Lung (tissue), 11 donors: ENCODE measurements at regions not wholly inside any gene's neighbourhood (a gene's known extent, or its start where the extent isn't known, plus 50 kb on each side); places are given as distances from the start of the nearest gene placed in this dataset.
A peak's percentile ranks its signal among the peaks of the same experiment; 100 is the strongest.

Experiments used
- ATAC-seq: fragments of 200-7000 bp; cut with Tn5 transposase; one replicate; pipeline ENCODE4 v1.9.1; 2020; ENCODE audit warnings: moderate number of reproducible peaks; ENCODE audit not compliant: insufficient read depth, low FRiP score
- DNase-seq, 3 donors: peaks; one replicate each; pipeline ENCODE4 v3.0.0-alpha.2; 2013 to 2017
- H3K27ac ChIP-seq, 2 donors: one replicate each; pipeline ENCODE4 v1.5.1; 2013; ENCODE audit warnings: mild to moderate bottlenecking in 2 of 2, moderate library complexity in 2 of 2, control low read depth in 1 of 2, inconsistent platforms in 1 of 2, low read depth in 1 of 2, low read length in 1 of 2
- H3K27me3 ChIP-seq, 3 donors: one replicate each; pipeline ENCODE4 v1.5.1; 2013; ENCODE audit warnings: low read length in 2 of 3; ENCODE audit not compliant: control insufficient read depth in 3 of 3, insufficient read depth in 3 of 3
- H3K36me3 ChIP-seq, 4 donors: one replicate each; pipeline ENCODE4 v1.5.1; 2013; ENCODE audit warnings: low read length in 4 of 4, mild to moderate bottlenecking in 1 of 4, moderate library complexity in 1 of 4; ENCODE audit not compliant: control insufficient read depth in 4 of 4, insufficient read depth in 4 of 4
- H3K4me1 ChIP-seq, 5 donors: one replicate each; pipeline ENCODE4 v1.5.1; 2013; ENCODE audit warnings: low read length in 5 of 5, mild to moderate bottlenecking in 2 of 5, moderate library complexity in 1 of 5; ENCODE audit not compliant: control insufficient read depth in 5 of 5, insufficient read depth in 5 of 5
- H3K4me3 ChIP-seq: one replicate; pipeline ENCODE4 v1.5.1; 2013; ENCODE audit warnings: mild to moderate bottlenecking, control low read depth, moderate library complexity
- H3K9ac ChIP-seq, 2 donors: one replicate each; pipeline ENCODE4 v1.5.1; 2013; ENCODE audit warnings: low read length in 2 of 2, control low read depth in 1 of 2; ENCODE audit not compliant: insufficient read depth in 1 of 2
- H3K9me3 ChIP-seq, 4 donors: one replicate each; pipeline ENCODE4 v1.5.1; 2013; ENCODE audit warnings: low read length in 3 of 4, mild to moderate bottlenecking in 1 of 4, moderate library complexity in 1 of 4; ENCODE audit not compliant: control insufficient read depth in 4 of 4, insufficient read depth in 3 of 4
- WGBS, 2 donors: extraction: QIAGEN DNeasy Blood & Tissue Kit; methylation state at CpG; one replicate each; pipeline ENCODE4 v1.1.7; 2013; 5-methylcytosine and 5-hydroxymethylcytosine counted together
- TF ChIP-seq, protein P1 (sequence below): IDR thresholded peaks from 2 replicates; pipeline ENCODE4 v1.5.1; 2012; ENCODE audit warnings: mild to moderate bottlenecking; ENCODE audit errors: control extremely low read depth, extremely low read depth
- donor health status: control.
- donor health status: control.
- donor health status: Bipolar disorder and iron deficiency.
- donor health status: healthy.
- donor health status: DM: yes; HTN: yes; CAD: no.

GRCh38 chr12:25689996-25690501, 137.0 kb upstream of the LMNTD1 start:
- no peaks in the 10 kb centered on the region for H3K27me3 ChIP-seq
- 64 to 75% methylated on average over 5 of the region's 5 CpGs for WGBS, 2 donors
- H3K4me1 ChIP-seq, result peaks cover 0 to 6% (median 1%) of the 10 kb centered on the region in 5 donors
- peak; percentile 17 to 37 (median 20) for DNase-seq
- TF ChIP-seq, protein P1, sequence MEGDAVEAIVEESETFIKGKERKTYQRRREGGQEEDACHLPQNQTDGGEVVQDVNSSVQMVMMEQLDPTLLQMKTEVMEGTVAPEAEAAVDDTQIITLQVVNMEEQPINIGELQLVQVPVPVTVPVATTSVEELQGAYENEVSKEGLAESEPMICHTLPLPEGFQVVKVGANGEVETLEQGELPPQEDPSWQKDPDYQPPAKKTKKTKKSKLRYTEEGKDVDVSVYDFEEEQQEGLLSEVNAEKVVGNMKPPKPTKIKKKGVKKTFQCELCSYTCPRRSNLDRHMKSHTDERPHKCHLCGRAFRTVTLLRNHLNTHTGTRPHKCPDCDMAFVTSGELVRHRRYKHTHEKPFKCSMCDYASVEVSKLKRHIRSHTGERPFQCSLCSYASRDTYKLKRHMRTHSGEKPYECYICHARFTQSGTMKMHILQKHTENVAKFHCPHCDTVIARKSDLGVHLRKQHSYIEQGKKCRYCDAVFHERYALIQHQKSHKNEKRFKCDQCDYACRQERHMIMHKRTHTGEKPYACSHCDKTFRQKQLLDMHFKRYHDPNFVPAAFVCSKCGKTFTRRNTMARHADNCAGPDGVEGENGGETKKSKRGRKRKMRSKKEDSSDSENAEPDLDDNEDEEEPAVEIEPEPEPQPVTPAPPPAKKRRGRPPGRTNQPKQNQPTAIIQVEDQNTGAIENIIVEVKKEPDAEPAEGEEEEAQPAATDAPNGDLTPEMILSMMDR, result no peak
- peaks cover 0 to 4% (median 1%) of the 10 kb centered on the region in 4 donors for H3K9me3 ChIP-seq
- no peak overlapping the region for H3K27ac ChIP-seq
- H3K4me3 ChIP-seq, result no peak overlapping the region
- no peaks in the 10 kb centered on the region for H3K36me3 ChIP-seq
- ATAC-seq, result no peak
- no peak overlapping the region for H3K9ac ChIP-seq

DNA sequence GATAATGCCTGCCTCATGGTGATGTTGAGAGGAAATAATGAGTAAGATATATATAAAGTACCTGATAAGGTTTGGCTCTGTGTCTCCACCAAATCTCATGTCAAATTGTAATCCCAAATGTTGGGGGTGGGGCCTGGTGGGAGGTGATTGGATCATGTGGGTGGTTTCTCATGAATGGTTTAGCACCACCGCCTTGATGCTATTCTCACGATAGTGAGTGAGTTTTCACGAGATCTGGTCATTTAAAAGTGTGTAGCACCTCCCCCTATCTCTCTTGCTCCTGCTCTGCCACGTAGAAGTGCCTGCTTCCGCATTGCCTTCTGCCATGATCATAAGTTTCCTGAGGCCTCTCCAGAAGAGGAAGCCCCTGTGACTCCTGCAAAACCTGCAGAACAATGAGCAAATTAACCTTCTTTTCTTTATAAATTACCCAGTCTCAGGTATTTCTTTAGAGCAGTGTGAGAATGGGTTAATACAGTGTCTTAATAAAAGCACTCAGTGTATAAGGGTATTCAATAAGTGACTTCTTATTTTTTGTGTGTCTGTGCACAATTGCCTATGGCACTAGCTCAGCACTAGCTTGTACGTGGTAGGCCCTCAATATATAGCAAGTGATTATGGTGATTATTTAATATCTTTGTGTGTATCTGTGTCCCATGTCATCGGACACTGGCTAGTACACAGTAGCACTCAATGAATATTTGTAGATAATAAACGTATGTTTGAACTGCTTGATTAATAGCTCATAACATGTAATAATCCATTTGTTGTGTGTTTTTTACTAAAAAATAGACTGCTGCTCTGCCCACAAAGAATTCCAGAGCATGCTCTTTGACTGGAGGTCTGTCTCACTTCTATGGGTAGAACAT, 138.1 kb upstream of the LMNTD1 start:
- Histone ChIP-seq H3K27ac (no peak overlapping the region), H3K4me1 (peaks cover 0 to 11% (median 3%) of the 10 kb centered on the region in 5 donors), H3K27me3 (no peaks in the 10 kb centered on the region), H3K36me3 (no peaks in the 10 kb centered on the region), H3K9me3 (peaks cover 0 to 3% (median 1%) of the 10 kb centered on the region in 4 donors), H3K4me3 (no peak overlapping the region), H3K9ac (no peak overlapping the region)
- DNase-seq, result no peak
- whole genome bisulfite sequencing, 2 donors, result 61 to 82% methylated on average over 8 of the region's 8 CpGs
- TF ChIP-seq, protein P1, result no peak
- ATAC-seq, result no peak

DNA sequence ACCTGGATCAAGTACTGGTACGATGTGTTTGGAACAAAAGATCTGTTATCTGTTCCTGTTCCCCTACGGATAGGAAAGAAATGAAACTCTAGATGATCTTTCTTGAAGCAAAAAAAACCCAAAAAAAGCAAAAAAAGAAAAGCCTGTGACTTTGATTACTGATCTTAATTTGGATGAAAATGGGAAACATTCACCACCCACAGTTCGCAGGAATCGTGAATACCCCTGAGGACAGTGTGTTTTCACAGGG, 138.7 kb upstream of the LMNTD1 start:
- 81 to 88% methylated on average over 4 of the region's 4 CpGs for WGBS, 2 donors

More for the DNA sequence above, 138.7 kb upstream of the LMNTD1 start:
- no peak overlapping the region for H3K27ac ChIP-seq
- H3K4me1 ChIP-seq, result peaks cover 0 to 11% (median 3%) of the 10 kb centered on the region in 5 donors
- no peak for DNase-seq
- no peak overlapping the region for H3K4me3 ChIP-seq
- no peaks in the 10 kb centered on the region for H3K27me3 ChIP-seq
- no peak overlapping the region for H3K9ac ChIP-seq
- H3K9me3 ChIP-seq, result peaks cover 0 to 4% (median 1%) of the 10 kb centered on the region in 4 donors
- ATAC-seq, result no peak
- TF ChIP-seq, protein P1, result no peak
- no peaks in the 10 kb centered on the region for H3K36me3 ChIP-seq
